ENCODE measurements at regions not wholly inside any gene's neighbourhood (a gene's known extent, or its start where the extent isn't known, plus 50 kb on each side); places are given as distances from the start of the nearest gene placed in this dataset.
A peak's percentile ranks its signal among the peaks of the same experiment; 100 is the strongest.

DNA sequence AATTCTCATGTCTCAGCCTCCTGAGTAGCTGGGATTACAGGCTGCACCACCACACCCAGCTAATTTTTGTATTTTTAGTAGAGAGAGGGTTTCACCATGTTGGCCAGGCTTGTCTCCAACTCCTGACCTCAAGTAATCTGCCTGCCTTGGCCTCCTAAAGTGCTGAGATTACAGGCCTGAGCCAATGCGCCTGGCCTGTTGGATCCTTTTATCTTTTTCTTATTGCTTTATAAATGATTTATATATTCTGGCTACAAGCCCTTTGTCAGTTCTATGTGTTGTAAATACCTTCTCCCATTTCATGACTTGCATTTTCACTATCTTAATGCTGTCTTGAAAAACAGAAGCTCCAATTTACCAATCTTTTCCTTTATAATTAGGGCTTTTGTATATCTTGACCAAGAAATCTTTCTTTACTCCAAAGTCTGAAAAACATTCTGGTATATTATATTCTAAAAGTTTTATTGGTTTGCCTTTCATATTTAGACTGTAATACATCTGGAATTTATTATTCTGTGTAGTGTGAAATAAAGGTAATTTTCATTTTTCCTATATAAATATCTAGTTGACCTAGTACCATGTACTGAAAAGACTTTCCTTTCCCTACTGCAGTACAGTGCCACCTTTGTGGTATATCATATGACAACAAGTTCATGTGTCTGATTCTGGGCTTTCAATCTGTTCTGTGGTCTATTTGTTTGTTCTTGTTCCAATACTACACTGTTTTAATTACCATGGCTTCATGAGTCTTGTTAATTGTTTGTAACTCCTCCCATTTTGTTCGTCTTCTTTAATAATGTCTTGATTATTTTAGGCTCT lies 52.9 kb upstream of the RNU6-1 start:
- DNase-seq = no peak

- DNase-seq = no peak
Observed at GRCh38 chr15:67895237-67895636, 55.4 kb upstream of the RNU6-1 start.

GRCh38 chr15:67897646-67898339 lies 57.9 kb upstream of the RNU6-1 start:
- no peak for DNase-seq

DNA sequence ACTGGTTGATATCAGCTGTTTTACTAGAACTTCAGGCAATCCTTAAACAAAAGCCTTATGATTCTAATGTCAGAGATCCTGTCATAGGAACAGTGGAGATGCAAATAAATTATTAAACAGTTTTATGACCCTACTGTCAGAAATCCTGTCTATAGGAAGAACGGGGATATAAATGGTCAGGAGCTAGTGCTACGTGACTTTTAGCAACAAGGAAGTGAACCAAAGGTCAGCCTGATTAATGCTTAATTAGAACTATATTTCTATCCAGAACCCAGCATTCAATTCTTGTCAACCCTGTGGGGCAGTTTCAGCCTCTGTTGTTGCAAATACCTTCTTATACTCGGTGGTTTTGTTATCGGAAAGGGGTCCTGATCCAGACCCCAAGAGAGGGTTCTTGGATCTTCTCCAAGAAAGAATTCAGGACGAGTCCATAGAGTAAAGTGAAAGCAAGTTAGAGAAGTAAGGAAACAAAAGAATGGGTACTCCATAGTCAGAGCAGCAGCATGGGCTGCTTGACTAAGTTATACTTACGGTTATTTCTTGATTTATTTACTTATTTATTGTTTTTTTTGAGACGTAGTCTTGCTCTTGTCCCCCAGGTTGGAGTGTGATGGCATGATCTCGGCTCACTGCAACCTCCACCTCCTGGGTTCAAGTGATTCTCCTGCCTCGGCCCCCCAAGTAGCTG lies 59.9 kb upstream of the RNU6-1 start:
- DNase-seq = no peak

- no peak for DNase-seq
Observed at GRCh38 chr15:67900621-67901147, 60.8 kb upstream of the RNU6-1 start.

- no peak for DNase-seq
Observed at GRCh38 chr15:67901922-67902321, 62.1 kb upstream of the RNU6-1 start.

DNA sequence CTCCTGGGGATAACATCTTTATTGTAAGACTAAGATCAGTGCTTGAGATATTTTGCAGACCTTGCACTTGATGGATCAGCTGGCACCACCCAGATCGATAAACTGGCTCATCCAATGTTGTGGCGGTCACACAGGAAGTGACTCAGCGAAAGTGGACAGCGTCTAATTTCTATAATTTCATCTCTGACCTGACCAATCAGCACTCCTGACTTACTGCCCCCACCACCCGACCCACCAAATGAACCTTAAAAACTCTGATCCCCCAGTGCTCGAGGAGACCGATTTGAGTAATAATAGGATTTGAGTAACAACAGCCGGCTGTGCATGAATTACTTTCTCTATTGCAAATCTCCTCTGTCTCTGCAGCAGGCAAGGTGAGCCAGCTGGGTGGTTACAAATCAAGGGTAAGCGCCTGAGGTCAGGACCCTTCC lies 62.7 kb upstream of the RNU6-1 start:
- no peak for DNase-seq

DNA sequence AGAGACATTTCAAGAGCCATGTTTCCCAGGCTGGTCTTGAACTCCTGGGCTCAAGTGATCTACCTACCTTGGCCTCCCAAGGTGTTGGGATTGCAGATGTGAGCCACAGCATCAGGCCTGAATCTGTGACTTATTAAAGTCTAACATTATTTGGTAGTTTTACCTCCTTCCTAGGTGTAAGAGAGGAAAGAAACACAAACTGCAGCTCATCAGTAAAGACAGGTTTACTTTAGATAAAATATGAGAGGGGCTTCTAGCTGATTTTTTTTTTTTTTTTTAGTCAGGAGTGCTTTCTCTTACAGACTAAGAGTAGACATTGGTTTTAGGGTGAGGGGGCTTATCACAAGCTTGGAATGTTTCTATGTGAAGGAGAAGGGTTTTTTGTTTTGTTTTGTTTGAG lies 63.9 kb upstream of the RNU6-1 start:
- DNase-seq = no peak

DNA sequence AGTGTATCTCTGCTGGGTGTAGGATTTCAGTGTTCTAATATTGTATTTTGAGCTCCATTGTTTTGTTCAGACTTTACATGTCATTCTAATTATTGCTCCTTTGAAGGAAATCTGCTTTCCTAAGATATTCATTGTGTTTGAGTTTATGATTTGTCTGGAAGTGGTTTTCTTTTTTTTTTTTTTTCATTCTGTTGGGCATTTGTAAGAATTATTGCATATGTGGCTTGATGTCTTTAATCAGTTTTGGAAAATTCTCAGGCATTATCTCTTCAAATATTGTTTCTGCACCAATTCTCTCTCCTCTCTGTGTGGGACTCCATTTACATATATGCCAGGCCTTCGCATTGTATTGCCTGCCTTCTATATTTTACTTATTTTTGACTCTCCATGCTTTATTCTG lies 65.8 kb upstream of the RNU6-1 start:
- DNase-seq = no peak

DNA sequence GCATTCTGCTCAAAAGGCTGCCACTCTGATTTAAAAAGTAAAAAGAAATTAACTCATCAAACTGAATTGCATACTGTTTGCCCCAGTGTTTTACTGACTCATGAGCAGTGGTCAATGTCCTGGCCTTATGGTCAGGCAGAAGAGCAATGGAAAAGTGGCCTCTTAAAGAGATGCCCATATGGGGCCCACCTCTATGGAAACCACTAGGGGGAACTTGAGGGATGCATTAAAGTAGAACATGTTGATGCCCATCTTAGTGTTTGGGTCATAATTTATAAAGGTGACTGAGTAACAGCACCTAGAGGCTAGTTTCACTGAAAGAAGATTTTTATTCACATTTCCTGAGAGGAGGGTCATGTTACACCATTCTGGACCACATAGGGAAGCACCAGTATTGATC lies 66.5 kb upstream of the RNU6-1 start:
- no peak for DNase-seq

DNA sequence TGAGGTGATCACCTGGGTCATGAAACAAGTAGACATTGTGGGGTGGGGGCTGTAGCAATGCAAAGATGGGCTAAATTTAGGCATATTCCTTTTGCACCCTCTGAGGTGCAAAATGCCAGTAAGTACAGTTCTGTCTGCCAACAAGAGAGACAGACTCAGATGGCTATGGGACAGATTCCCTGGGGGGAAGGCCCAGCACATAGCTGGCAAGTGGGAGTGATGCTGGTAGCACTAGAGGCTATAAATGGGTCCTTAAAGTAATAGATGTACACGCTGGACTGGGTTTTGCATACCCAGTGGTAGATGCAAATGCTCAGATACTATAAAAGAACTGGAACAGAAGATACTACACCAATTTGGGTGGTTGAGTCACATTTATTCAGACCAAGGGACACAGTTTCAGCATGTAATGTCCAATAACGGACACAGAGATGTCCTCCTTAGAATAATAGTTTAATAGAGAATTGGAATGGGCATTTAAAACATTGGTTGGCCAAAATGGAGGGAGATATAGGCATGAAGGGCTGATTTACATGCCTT lies 67.4 kb upstream of the RNU6-1 start:
- no peak for DNase-seq

- DNase-seq = no peak
Observed at GRCh38 chr15:67908756-67909155, 68.9 kb upstream of the RNU6-1 start.

DNA sequence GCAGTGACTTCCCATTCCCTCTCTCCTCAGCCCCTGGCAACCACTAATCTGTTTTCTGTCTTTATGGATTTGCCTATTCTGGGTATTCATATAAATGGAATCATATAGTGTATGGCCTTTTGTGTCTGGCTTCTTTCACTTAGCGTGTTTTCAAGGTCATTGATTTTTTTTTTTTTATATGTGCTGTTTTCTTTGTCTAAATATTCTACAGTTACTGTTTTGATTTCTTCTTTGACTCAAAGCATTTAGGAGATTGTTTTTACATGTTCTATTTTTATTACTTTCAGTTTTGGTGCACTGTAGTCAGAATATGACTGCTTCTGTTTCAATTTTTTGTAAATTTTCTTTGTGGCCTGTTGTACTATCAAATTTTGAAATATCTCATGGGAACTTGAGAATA lies 71.9 kb upstream of the RNU6-1 start:
- DNase-seq = no peak

DNA sequence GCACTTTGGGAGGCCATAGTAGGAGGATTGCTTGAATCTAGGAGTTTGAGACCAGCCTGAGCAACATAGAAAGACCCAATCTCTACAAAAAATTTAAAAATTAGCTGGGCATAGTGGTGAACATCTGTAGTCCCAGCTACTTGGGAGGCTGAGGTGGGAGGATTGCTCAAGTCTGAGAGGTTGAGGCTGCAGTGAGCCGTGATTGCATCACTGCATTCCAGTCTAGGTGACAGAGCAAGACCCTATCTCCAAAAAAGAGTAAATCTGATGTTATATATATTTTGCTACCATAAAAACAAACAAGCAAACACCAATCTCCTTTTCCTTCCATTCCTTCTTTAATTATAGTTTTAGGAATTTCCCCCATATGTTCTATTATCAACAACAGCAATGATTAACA lies 74.2 kb upstream of the RNU6-1 start:
- DNase-seq = no peak

GRCh38 chr15:67914537-67915460 lies 75.0 kb upstream of the RNU6-1 start:
- DNase-seq = peak; percentile 35

GRCh38 chr15:67915461-67916374 lies 75.9 kb upstream of the RNU6-1 start:
- peak; percentile 87 for DNase-seq

GRCh38 chr15:67916565-67916964 lies 76.7 kb upstream of the RNU6-1 start:
- no peak for DNase-seq

DNA sequence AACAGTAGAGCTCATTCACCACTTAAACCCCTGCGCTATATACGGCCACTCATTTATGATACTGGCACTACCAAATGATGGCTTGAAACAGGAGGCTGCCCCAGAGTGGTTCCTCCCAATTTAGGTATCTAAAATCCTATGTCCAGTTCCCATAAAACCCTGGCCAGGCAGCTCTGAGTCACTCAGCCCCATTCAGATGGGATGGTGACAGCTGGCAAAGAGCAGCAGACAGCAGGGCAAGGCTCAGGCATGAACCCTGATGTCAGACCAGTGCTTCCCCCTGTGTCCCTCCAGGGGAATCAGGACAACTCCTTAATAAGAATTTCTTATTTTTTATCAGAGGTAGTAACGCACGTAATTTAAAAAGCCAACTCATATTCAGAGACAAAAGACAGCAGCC lies 77.2 kb upstream of the RNU6-1 start:
- no peak for DNase-seq

GRCh38 chr15:67917636-67918035 lies 77.8 kb upstream of the RNU6-1 start:
- no peak for DNase-seq

GRCh38 chr15:67918205-67918861 lies 78.5 kb upstream of the RNU6-1 start:
- DNase-seq = no peak
